HTERT RPE-1 (cell line): ENCODE measurements at regions not wholly inside any gene's neighbourhood (a gene's known extent, or its start where the extent isn't known, plus 50 kb on each side); places are given as distances from the start of the nearest gene placed in this dataset.
"Not testable (repeated sequence)": the region's sequence is repeated elsewhere in the genome, so short reads cannot be mapped to it uniquely, and the experiment has no call there.

Experiments used
- in situ Hi-C: fragments of 300-500 bp; cut with MboI; formaldehyde crosslinking; loops from 4 replicates; pipeline ENCODE4 v1.14.3; 2020; ENCODE audit warnings: low sequenced_read_pairs

DNA sequence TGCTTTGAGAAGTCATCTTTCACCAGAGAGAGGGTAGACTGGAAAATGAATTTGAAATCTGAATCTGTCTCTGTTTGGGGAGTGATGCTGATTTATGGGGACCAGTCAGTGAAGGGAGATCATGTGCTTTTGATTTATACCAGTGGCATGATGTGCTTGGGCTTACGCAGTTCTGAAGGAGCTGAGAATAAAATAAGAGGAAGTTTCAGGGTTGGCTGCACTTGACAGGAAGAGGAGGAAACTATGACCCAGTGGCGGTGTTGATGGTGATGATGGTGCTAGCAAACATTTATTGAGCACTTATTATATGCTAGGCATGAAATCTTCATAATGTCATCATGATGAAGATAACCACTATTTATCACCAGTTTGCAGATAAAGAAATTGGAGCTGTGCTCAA, 136.4 kb upstream of the GLRA1 start:
- in situ Hi-C loops, result no loop called here

DNA sequence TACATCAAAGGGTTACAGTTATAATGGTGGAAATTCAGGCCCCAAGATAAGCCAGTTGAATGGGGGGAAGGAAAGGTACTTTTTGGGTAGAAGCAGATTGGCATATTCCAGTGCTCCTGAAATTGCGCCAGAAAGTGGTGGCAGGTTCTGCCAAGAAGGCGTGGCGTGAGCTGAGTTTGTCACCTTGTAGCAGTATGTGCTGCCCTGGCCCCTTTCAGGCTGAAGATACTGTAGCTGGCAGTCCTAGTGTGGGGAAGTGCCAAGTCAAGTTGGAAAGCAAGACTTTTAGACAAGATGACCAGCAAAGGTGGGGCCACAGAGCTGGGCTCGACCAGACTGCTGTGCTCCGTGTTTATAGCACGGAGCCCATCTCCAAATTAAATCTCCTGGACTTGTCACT, 133.6 kb upstream of the GLRA1 start:
- in situ Hi-C loops, result no loop called here

DNA sequence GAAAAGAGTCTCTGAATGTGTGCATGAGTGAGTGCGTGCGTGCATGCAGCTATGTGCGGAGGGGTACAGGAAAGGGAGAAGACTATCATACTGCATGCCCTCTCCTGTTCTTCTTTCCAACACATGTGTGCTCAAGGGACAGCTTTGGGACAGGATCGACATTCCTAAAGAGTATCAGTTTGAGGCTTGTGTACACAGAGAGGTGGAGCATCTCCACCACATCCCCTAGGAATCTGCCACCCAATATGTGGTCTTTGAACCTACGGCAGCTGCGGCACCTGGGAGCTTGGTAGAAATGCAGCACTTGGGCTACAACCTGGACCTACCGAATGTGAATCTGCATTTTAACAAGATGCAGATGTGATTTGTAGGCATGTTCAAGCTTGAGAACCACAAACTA, 132.3 kb upstream of the GLRA1 start:
- in situ Hi-C loops, result no loop called here

DNA sequence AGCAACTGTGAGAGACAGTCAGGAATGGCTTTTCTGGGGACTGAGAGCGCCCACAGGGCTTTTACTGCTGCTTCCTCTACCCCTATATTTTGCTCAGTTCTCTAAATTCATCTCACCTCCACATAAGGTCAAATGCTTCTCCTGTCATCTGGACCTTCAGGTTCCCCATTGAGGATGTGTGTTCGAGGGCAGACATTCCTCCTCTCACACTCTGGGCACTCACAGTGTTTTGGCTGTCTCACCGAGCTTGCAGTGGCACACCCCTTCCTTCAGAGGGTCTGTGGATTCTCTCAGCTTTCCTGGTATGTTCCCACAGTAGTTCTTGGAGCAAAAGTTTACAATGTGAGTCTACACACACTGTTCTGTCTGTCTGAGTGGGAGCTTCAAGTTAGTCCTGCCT, 127.8 kb upstream of the GLRA1 start:
- in situ Hi-C loops, result no loop called here

DNA sequence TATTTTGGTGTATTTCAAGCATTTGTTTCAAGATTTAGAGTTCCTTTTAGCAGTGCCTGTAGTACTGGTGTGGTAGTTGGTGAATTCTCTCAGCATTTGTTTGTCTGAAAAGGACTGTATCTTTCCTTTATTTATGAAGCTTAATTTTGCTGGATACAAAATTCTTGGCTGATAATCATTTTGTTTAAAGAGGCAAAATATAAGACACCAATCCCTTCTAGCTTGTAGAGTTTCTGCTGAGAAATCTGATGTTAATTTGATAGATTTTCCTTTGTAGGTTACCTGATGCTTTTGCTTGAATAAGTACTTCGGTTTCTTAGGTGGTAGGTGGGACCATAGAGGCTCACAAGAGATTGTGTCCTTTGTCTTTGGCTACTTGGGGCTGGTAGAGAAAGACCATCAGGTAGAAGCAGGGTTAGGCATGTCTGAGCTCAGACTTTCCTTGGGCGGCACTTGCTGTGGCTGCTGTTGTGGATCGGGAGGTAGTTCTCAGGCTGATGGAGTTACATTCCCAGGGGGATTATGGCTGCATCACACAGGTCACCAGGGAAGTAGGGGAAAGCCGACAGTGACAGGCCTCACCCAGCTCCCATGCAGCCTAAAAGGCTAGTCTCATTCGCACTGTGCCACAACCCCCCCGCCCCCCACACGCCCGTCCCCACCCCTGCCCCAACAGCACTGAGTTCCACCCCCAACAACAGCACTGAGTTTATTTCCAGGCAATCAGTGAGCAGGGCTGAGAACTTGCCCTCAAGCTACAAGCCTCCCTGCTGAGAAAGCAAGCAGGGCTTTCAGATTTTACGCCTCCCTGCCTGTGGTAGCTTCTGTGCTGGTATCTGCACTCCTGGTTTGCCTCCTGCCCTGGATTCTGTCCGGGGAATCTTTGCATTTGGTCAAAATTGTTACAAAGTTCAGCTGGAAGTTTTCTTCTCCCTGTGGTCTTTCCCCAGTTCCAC, 127.1 kb upstream of the GLRA1 start:
- in situ Hi-C loops, result no loop called here

DNA sequence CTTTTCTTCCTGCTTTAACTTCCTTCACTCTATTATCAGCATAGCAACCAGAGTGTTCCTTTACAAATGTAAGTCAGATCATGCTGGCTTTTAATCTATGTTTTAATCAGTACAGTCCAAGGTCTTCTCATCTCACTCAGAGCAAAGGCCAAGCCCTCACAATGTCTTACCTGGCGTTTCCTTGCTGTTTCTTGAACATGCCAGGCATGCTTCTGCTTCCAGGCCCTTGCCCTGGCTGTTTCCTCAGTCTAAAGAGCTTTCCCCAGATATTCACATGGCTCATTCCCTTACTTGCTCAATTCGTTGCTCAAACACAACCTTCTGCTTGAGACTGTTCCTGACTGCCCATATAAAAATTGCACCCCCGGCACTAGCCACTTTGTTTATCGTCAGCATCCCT, 121.7 kb upstream of the GLRA1 start:
- in situ Hi-C loops, result no loop called here

DNA sequence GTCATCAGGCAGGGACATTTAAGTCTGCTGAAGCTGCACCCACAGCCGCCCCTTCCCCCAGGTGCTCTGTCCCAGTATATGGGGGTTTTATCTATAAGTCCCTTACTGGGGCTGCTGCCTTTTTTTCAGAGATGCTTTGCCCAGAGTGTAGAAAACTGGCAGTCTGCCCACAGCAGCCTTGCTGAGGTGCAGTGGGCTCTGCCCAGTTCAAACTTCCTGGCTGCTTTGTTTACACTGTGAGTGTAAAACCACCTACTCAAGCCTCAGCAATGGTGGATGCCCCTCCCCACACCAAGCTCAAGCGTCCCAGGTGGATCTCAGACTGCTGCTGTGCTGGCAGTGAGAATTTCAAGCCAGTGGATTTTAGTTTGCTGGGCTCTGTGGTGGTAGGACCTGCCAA, 114.2 kb upstream of the GLRA1 start:
- in situ Hi-C loops, result not testable (repeated sequence)

DNA sequence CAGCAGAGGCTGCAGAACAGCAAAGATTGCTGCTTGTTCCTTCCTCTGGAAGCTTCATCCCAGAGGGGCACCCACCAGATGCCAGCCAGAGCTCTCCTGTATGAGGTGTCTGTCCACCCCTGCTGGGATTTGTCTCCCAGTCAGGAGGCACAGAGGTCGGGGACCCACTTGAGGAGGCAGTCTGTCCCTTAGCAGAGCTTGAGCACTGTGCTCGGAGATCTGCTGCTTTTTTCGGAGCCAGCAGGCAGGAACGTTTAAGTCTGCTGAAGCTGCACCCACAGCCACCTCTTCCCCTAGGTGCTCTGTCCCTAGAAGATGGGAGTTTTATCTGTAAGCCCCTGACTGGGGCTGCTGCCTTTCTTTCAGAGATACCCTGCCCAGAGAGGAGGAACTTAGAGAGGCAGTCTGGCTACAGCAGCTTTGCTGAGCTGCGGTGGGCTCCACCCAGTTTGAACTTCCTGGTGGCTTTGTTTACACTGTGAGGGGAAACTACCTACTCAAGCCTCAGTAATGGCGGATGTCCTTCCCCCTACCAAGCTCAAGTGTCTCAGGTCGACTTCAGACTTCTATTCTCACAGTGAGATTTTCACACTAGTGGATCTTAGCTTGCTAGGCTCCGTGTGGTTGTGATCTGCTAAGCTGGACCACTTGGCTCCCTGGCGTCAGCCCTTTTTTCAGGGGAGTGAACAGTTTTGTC, 101.8 kb upstream of the GLRA1 start:
- in situ Hi-C loops, result not testable (repeated sequence)

DNA sequence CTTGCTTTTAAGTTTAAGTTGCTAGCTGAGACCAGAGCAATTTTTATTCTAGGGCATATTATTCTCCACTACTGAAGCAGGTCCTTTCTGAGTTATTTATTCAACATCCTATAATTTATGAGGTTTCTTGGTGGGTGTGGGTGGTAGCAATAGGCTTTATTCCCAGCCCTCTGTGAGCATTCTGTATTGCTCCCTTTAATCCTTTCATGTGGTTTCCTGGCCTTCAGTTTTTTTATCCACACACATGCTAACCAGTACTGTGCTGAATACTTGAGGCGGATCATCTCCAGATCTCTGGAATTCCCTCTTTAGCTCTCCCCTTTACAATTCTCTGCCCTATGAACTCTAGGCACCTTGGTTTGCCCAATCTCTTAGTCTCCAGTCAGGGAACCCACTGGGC, 91.8 kb upstream of the GLRA1 start:
- in situ Hi-C loops, result no loop called here

DNA sequence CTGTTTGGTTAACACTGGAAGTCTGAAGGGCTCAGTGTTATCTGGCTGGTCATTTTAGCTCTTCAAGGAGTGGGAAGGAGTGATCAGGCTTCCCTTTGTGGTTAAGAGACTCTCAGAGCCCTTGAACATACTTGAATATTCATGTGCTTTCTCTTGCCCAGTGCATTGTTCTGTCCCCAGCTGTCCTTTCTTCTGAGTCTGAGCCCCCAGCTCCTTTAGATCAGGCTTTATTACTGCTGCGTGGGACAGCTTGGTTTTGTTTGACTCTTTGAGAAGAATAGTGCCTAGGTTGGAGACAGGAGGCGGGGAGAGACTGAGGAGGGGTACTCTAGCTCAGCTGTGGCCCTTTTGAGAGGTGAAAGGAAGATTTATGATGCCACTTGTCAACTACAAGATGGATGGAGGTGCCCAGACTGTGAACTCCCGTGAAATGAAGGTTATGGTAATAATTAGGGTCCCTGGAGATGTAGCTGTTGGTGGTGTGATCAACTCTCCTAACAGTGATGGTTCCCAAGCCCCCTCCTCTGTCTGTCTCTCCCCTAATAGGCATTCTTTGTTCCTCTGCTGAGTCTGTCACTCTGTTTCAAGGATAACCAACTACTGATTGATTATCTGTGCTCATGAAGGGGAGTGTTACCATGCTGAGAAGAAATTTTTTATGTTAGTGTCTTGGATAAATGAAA, 83.1 kb upstream of the GLRA1 start:
- in situ Hi-C loops, result no loop called here

DNA sequence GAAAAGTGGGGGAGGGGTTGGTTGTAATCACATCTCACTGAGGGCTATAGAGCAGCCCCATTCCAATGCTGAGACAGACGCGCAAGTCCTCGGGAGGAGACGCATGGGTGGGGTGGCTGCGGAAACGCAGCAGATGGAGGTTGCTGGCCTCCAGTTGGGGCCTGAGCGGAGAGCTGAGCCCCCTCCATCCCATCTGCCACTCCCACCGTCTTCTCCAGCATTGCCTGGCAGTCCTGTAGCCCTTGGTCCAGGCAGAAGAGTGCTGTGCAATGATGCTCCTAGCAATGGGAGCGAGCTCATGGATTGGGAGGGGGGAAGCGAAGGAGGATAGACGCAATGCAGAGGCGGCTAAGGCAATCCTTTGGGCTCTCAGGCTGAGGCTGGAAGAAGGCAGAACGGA, 79.4 kb upstream of the GLRA1 start:
- in situ Hi-C loops, result no loop called here
